HG03432 (cell line): ENCODE measurements at regions not wholly inside any gene's neighbourhood (a gene's known extent, or its start where the extent isn't known, plus 50 kb on each side); places are given as distances from the start of the nearest gene placed in this dataset.

Source experiments
- ATAC-seq: cut with Tn5 transposase; IDR thresholded peaks from one replicate; pipeline ENCODE4 v1.9.1; 2021; ENCODE audit warnings: mild to moderate bottlenecking, moderate library complexity; ENCODE audit not compliant: unreplicated experiment

DNA sequence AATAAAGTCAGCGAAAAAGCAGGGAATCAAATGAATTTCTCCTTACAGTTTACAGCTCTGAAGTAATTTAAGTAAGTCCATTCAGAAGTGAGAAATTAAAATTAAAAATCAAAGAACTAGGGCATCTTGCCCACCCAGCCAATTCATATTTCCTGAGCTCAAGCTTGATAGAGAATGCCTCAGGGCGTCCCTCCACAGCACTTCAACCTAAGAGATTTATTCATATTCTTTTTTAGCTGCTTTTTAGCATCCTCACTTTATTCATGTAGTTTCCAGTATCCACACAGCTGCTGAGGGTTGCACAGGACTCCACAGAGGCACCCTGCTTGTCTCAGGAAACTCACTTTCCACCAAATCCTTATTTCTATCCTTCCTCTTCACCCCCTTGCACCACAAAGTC, 900.3 kb downstream of the BCL11A start:
- no peak for ATAC-seq

GRCh38 chr2:59630789-59631188, 922.7 kb downstream of the BCL11A start:
- ATAC-seq: no peak

DNA sequence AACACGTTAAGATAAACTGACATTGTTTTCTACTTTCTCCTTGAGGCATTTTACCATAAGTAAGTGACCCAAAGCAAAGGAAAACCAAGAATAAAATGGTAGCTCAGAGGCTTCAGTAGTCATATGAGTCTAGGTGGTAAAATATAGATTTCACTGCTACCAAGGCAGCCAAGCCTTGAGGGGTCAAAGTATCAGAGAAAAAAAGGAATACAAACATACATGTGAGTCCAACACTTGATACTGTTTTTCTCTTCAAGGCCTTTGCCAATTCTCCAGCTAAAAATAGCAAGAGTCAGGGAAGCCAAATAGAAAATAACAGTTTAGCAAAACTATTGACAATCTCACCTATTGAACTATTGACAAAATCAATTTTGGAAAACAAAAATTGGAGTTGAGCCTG, 925.9 kb downstream of the BCL11A start:
- ATAC-seq: no peak

- no peak for ATAC-seq
These were observed 930.7 kb downstream of the BCL11A start for GRCh38 chr2:59622599-59623308.

GRCh38 chr2:59604123-59604522, 949.3 kb downstream of the BCL11A start:
- no peak for ATAC-seq

GRCh38 chr2:59594671-59595222, 958.7 kb downstream of the BCL11A start:
- ATAC-seq: no peak

- ATAC-seq: no peak
These were observed 962.7 kb downstream of the BCL11A start for GRCh38 chr2:59590798-59591197.

GRCh38 chr2:59589881-59590280, 963.6 kb downstream of the BCL11A start:
- no peak for ATAC-seq

GRCh38 chr2:59588286-59588685, 965.2 kb downstream of the BCL11A start:
- no peak for ATAC-seq

DNA sequence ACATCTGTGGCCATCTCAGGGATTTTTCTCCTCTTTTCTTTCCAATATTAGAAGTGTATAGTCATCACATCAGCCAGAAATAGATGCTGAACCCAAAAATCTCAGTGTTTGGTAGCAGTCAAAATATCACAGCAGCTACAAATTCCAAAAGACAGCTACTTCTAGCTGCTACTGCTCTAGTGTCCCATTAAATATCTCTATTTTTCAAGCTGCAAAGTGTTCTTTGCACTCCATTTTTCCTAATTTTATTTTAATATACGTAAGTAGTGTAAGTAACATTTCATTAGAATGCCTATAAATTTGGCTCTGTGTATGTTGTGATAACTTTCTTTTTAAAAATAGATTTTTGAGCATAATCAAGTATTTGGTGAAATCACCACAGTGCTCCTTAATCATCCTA, 967.3 kb downstream of the BCL11A start:
- ATAC-seq: no peak

- ATAC-seq: no peak
These were observed 967.8 kb downstream of the BCL11A start for GRCh38 chr2:59585655-59586054.

DNA sequence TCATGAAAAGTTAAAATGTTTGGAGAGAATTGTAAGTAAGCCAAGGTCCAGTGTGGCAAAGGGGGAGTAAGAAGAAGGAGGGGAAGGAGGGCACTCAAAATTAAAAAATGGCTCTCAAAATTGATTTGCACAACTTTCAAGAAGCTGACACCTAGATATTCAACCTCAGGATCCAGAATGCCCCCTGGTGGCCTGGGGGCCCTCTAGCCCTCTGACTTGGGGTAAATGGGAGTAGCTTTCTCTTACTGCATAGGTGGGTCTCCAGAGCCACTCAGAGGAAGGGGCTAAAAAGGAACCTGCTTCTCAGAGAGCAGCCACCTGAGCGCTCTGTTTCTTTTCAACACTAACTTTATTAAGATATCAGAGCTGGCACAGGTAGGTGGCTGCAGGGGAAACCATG, 968.5 kb downstream of the BCL11A start:
- no peak for ATAC-seq

DNA sequence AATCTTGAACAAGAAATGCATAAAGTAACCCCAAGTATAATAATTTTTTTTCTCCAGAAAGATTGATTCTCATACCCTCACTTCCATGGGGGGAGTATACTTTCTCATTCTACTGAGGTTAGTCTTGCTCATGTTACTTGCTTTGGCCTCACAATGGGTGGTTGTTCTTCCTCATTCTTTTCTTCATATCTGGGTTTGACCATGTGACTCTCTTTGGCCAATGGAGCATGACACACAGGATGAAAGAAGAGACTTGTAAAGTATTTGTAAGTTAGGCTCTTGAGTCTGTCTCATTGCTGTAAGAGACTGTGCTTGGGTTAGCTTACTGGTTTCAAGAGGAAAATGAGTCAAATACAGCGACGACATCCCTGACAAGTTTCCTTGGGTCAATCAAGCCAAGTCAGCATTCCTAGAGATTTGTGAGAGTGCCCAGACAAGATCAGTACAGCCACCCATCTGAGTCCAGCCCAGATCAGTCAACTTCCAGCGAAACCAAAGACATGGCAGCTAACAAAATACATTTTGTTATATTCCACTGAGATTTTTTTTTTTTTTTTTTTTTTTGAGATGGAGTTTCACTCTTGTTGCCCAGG, 970.2 kb downstream of the BCL11A start:
- ATAC-seq: no peak

DNA sequence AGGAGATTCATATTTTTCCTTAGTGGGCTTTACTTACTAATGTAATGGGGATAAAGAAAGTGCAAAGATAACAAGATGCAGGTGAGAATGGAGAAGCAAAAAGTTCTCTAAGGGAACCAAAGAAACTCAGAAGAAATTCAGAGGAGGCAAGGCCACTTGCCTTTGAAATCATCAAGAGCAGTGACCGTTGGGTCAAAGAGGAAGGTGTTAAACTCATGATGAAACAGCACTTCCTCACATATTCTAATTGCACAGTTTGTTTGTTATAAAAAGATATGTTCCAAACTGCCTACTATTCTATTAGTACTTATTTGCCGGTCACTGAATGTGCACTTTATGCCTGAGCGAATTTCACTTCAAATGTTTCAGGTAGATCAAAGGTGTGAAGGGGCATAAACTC, 975.1 kb downstream of the BCL11A start:
- no peak for ATAC-seq

GRCh38 chr2:59575191-59575590, 978.3 kb downstream of the BCL11A start:
- no peak for ATAC-seq

GRCh38 chr2:59572227-59572626, 981.2 kb downstream of the BCL11A start:
- no peak for ATAC-seq

DNA sequence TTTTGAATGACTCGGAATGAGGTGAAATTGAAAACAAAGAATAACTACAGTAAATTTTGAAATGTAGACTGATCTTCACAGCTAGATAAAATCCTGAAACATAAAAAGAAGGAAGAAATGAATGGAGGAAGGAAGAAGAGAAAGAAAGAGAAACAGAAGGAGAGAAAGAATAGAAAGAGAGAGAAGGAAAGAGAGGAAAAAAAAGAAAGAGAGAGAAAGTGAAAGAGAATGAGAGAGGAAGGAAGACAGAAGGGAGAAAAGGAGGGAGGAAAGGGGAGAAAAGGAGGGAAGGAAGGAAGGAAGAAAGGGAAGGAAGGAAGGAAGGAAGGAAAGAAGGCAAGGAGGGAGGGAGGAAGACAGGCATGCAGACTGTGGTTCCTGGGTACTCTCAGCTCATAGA, 982.6 kb downstream of the BCL11A start:
- ATAC-seq: no peak

GRCh38 chr2:59569124-59569523, 984.3 kb downstream of the BCL11A start:
- no peak for ATAC-seq

DNA sequence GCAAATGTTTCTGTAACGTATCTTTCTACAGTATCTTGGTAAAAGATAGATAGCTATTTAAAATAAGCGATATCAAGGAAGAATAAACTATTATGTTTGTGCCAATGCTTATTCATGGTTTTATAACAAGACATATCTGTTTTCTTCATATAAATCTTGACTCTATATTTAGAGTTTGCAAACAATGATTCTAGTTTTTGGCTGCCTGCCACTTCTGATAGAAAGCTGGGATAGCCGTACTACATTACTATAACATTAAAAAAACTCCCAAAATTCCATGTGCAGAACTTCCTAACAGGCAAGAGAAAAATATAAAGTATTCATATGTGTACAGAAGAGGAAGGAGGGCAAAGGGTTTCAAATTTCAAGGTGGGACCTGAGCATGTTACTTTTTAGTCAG, 985.0 kb downstream of the BCL11A start:
- no peak for ATAC-seq

- ATAC-seq: no peak
These were observed 986.3 kb downstream of the BCL11A start for GRCh38 chr2:59567151-59567550.

DNA sequence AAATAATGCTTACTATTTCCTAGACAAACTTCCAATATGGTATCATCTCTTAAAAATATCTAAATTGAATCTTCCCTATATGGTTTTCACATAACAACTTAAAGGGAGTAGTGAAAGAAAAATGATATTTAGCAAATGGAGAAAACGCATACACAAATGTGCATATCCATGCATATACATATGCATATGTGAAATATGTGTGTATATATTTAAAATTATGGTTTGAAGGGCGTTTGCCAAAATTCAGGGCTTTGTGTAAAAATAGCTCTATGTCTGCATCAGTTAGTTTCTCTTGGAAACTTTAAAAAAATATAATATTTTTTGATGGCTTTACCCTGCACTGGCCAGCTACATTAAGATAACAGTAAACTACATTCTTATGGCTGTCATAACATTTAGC, 986.7 kb downstream of the BCL11A start:
- ATAC-seq: no peak

DNA sequence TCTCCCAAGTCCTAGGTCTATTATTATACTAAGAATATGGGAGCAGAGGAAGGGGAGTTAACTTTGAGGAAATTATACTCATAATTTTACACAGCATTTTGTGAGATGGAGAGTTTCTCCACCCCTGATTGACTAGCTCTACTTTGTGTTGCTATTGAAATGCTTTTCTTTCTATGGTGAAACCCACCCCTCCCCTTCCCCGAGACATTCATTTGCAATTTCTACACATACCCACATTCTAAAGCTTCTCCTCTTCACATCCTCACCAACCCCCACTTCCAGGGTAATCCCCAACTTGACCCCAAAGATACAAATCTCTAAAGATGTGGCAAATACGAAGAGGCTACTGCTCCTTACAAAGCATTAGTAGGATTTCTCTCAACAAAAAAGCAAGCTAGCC, 992.2 kb downstream of the BCL11A start:
- no peak for ATAC-seq

DNA sequence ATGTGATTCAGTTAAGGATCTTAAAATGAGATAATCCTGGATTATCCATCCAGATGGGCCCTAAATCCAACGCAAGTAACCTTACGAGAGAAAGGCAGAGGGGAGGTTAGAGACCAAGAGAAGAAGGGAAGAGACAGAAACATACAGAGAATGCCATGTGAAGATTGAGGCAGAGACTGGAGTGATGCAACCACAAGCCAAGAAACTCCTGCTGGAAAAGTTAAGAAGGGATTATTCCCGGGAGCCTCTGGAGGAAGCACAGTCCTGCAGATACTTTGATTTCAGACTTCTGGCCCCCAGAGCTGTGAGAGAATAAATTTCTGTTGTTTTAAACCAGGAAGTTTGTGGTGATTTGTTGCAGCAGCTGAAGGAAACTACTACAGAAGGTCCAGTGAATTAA, 992.7 kb downstream of the BCL11A start:
- ATAC-seq: no peak
